ENCODE measurements at regions not wholly inside any gene's neighbourhood (a gene's known extent, or its start where the extent isn't known, plus 50 kb on each side); places are given as distances from the start of the nearest gene placed in this dataset.

DNA sequence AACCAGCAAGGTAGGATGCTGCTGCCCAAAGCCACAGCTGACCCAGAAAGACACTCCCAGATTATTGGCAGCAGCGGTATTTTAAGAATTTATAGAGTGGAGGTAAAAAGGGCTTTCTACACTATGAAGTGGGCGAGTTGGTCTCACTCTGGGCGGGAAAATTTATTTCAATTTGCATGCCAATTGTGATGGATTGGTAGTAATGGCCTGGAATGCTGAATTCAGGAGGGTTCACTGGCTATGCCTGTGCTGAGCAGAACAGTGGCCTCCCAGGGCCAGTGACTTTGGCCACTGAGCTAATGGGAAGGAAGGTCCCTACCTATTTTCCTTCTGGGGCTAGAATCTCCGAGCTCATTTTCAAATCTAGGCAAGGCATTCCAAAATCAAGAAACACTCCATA lies 243.5 kb downstream of the TSHZ3 start:
- H2AFZ ChIP-seq (ENCODE audit: low read depth, low read length): no peak overlapping the region
- no peak overlapping the region for H3K4me2 ChIP-seq (ENCODE audit: low read length)

GRCh38 chr19:31104451-31104850 lies 244.8 kb downstream of the TSHZ3 start:
- Histone ChIP-seq H3K4me2 (ENCODE audit: low read length) (no peak overlapping the region), H3F3A (ENCODE audit: insufficient read depth, low read length, poor library complexity, severe bottlenecking) (no peaks in the 10 kb centered on the region), H3K27ac (ENCODE audit: low read length) (no peak overlapping the region), H3K9me3 (ENCODE audit: low read length) (no peaks in the 10 kb centered on the region), H3K9me2 (ENCODE audit: insufficient read depth, low read length) (no peaks in the 10 kb centered on the region), H3K27me3 (ENCODE audit: insufficient read depth, low read depth, low read length) (no peaks in the 10 kb centered on the region), H3K36me3 (ENCODE audit: insufficient read depth, low read length) (no peaks in the 10 kb centered on the region), H3K4me3 (ENCODE audit: low read length) (no peak overlapping the region), H2AFZ (ENCODE audit: low read depth, low read length) (no peak overlapping the region), H3K9ac (ENCODE audit: low read length) (no peak overlapping the region), H4K20me1 (ENCODE audit: insufficient read depth) (no peaks in the 10 kb centered on the region), H3K79me2 (replicated peaks; ENCODE audit: insufficient read depth, low read length) (no peaks in the 10 kb centered on the region)
- TF ChIP-seq TAF1 (IDR thresholded peaks at IDR 0.05; ENCODE audit: low read depth) (no peak), SMC3 (conservative IDR thresholded peaks at IDR 0.05; ENCODE audit: poor library complexity) (no peak), EZH2 (IDR thresholded peaks at IDR 0.05; ENCODE audit: borderline replicate concordance, insufficient read depth, low read length, poor library complexity, severe bottlenecking) (no peak), REST (IDR thresholded peaks at IDR 0.05; ENCODE audit: borderline replicate concordance) (no peak), EP300 (conservative IDR thresholded peaks at IDR 0.05; ENCODE audit: poor library complexity, severe bottlenecking) (no peak), RAD21 (conservative IDR thresholded peaks at IDR 0.05) (no peak), MXI1 (conservative IDR thresholded peaks at IDR 0.05; ENCODE audit: poor library complexity, severe bottlenecking) (no peak), POLR2AphosphoS5 (IDR thresholded peaks at IDR 0.05) (no peak)
- TF ChIP-seq, protein P1, sequence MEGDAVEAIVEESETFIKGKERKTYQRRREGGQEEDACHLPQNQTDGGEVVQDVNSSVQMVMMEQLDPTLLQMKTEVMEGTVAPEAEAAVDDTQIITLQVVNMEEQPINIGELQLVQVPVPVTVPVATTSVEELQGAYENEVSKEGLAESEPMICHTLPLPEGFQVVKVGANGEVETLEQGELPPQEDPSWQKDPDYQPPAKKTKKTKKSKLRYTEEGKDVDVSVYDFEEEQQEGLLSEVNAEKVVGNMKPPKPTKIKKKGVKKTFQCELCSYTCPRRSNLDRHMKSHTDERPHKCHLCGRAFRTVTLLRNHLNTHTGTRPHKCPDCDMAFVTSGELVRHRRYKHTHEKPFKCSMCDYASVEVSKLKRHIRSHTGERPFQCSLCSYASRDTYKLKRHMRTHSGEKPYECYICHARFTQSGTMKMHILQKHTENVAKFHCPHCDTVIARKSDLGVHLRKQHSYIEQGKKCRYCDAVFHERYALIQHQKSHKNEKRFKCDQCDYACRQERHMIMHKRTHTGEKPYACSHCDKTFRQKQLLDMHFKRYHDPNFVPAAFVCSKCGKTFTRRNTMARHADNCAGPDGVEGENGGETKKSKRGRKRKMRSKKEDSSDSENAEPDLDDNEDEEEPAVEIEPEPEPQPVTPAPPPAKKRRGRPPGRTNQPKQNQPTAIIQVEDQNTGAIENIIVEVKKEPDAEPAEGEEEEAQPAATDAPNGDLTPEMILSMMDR (IDR thresholded peaks at IDR 0.05; ENCODE audit: poor library complexity, severe bottlenecking): no peak

More for the DNA sequence above, 243.5 kb downstream of the TSHZ3 start:
- no peaks in the 10 kb centered on the region for H3K9me3 ChIP-seq (ENCODE audit: low read length)
- H3K79me2 ChIP-seq (replicated peaks; ENCODE audit: insufficient read depth, low read length): no peaks in the 10 kb centered on the region
- no peaks in the 10 kb centered on the region for H3K36me3 ChIP-seq (ENCODE audit: insufficient read depth, low read length)
- no peaks in the 10 kb centered on the region for H3F3A ChIP-seq (ENCODE audit: insufficient read depth, low read length, poor library complexity, severe bottlenecking)
- no peaks in the 10 kb centered on the region for H3K27me3 ChIP-seq (ENCODE audit: insufficient read depth, low read depth, low read length)
- H4K20me1 ChIP-seq (ENCODE audit: insufficient read depth): no peaks in the 10 kb centered on the region
- no peaks in the 10 kb centered on the region for H3K9me2 ChIP-seq (ENCODE audit: insufficient read depth, low read length)
- TF ChIP-seq MXI1 (conservative IDR thresholded peaks at IDR 0.05; ENCODE audit: poor library complexity, severe bottlenecking) (no peak), EZH2 (IDR thresholded peaks at IDR 0.05; ENCODE audit: borderline replicate concordance, insufficient read depth, low read length, poor library complexity, severe bottlenecking) (no peak), TAF1 (IDR thresholded peaks at IDR 0.05; ENCODE audit: low read depth) (no peak), SMC3 (conservative IDR thresholded peaks at IDR 0.05; ENCODE audit: poor library complexity) (no peak), EP300 (conservative IDR thresholded peaks at IDR 0.05; ENCODE audit: poor library complexity, severe bottlenecking) (no peak), REST (IDR thresholded peaks at IDR 0.05; ENCODE audit: borderline replicate concordance) (no peak), POLR2AphosphoS5 (IDR thresholded peaks at IDR 0.05) (no peak), RAD21 (conservative IDR thresholded peaks at IDR 0.05) (no peak)
- TF ChIP-seq, protein P1 (IDR thresholded peaks at IDR 0.05; ENCODE audit: poor library complexity, severe bottlenecking): no peak
- H3K4me3 ChIP-seq (ENCODE audit: low read length): no peak overlapping the region
- H3K9ac ChIP-seq (ENCODE audit: low read length): no peak overlapping the region
- H3K27ac ChIP-seq (ENCODE audit: low read length): no peak overlapping the region

Data from neural cell (in vitro differentiated cells).